CD4-positive, alpha-beta T cell treated with Interferon alpha-2 for 1 hour (primary cell): ENCODE measurements at regions not wholly inside any gene's neighbourhood (a gene's known extent, or its start where the extent isn't known, plus 50 kb on each side); places are given as distances from the start of the nearest gene placed in this dataset.
"Not testable (repeated sequence)": the region's sequence is repeated elsewhere in the genome, so short reads cannot be mapped to it uniquely, and the experiment has no call there.

ENCODE experiments used
- DNase-seq, 2 donors: peaks; one replicate each; pipeline ENCODE4 v3.0.0-alpha.2; 2020 to 2022

DNA sequence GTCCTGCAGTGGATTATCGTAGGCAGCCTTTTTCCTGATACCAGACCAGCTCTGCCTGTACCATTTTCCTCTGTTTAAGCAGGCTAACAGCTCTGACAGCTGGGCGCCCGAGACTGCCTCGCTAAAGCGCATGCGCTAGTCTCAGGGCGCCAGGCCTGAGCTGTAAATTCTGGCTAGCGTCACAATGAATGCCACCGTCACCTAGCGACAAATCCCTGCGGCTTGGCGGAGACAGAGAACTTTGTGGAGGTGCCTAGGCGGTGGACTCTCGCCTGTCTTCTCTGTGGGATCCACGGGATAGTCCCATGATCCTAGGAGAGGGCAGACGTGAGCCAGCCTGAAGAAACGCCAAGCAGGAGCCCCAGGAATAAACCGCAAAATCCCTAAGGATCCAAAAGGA lies 573.9 kb downstream of the KCNJ18 start:
- DNase-seq, result no peak

DNA sequence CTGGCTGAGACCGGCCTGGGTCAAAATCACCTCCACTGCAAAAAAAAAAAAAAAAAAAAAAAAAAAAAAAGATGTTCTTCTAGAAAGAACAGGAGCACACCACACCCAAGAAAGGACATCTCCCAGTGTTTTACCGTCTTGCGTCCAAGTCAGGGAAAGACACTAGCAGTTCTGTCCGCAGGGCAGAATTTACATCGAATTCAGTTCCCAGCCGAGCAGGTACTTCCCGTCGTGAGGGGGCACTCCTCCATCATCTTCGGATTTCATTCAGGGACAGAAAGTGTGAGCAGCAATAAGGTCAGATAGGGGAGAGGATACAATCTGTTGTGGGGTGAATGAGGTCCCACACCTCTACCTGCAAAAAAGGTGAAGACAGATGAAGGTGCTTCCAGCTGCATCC lies 574.7 kb downstream of the KCNJ18 start:
- DNase-seq, result no peak

DNA sequence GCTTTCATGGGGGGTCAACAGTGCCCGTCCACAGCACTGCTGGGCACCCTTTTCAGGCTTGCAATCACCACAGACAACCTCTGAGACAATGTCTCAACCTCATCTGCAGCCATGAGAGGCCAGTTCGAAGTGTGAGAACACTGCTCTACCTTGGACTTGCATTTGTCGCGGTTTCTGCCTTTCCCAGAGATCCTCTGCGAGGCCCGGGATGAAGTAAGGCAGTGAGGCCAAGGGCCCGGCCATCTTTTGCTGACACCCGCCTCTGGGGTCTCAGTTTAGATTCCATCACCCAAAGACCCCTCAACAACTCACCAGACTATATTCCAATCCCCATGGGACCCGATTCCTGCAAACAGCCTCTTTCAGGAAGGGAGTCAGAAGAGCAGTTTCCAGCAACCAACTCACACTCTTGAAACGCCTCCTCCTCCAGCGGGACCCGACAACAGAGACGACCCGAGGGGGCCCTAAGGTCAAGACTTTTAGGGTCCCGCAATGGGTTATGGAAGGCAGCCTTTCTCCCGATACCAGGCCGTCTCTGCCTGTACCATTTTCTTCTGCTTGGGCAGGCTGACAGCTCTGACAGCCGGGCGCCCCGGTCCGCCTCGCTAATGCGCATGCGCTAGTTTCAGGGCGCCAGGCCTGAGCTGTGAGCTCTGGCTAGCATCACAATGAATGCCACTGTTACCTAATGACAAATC lies 576.0 kb downstream of the KCNJ18 start:
- DNase-seq, result no peak

DNA sequence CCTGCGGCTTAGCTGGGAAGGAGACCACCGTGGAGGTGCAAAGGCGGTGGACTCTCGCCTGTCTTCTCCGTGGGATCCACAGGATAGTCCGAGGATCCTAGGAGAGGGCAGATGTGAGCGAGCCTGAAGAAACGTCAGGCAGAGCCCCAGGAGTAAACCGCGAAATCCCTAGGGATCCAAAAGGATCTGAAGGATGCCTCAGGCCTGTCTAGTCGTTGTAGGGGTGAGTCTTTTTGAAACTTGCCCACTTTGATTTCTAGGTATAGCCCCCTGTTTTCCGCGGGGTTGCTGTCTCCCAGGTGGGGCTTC lies 576.5 kb downstream of the KCNJ18 start:
- DNase-seq, result no peak

DNA sequence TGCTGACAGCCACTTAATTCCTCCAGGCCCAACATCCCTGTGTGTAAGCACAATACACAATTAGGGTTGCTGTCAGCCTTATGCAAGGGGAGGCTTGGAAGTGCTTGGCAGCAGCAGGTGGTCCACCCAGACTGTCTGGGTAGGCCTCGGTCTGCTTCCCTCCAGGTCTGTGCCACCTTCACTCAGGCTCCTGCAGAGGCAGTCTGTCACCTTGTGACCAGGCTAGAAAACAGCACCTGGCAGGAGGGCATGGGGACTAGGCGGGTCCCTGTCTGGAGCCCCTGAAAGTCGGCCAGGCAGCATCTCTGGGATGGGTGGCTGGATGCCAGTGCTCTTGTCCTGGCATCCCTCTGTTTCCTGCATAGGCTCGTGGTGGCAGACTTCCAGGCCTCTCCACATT lies 578.1 kb downstream of the KCNJ18 start:
- no peak for DNase-seq

- not testable (repeated sequence) for DNase-seq
These were observed 578.5 kb downstream of the KCNJ18 start for GRCh38 chr17:22270809-22271208.

GRCh38 chr17:22272363-22273146 lies 580.2 kb downstream of the KCNJ18 start:
- DNase-seq, result no peak

DNA sequence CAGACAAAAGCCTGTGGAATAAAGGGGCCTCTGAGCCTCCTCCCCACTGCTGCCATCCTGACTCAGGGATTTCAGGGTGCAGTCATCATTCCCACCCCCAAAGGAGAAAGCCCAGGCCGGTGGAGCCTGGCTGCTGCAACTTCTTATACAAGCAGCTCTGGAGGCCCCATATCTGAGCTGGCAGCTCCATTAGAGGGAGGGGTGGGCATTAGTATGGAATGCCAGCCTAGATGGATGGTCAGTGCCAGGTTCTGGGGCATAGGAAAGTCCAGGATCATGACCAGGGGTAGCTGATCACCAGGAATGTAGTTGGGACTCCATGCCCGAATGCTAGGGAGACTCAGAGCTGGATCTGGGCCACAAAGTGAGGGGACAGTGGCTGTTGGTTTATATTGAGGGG lies 581.0 kb downstream of the KCNJ18 start:
- no peak for DNase-seq

GRCh38 chr17:22277595-22277994 lies 585.3 kb downstream of the KCNJ18 start:
- DNase-seq, result no peak

DNA sequence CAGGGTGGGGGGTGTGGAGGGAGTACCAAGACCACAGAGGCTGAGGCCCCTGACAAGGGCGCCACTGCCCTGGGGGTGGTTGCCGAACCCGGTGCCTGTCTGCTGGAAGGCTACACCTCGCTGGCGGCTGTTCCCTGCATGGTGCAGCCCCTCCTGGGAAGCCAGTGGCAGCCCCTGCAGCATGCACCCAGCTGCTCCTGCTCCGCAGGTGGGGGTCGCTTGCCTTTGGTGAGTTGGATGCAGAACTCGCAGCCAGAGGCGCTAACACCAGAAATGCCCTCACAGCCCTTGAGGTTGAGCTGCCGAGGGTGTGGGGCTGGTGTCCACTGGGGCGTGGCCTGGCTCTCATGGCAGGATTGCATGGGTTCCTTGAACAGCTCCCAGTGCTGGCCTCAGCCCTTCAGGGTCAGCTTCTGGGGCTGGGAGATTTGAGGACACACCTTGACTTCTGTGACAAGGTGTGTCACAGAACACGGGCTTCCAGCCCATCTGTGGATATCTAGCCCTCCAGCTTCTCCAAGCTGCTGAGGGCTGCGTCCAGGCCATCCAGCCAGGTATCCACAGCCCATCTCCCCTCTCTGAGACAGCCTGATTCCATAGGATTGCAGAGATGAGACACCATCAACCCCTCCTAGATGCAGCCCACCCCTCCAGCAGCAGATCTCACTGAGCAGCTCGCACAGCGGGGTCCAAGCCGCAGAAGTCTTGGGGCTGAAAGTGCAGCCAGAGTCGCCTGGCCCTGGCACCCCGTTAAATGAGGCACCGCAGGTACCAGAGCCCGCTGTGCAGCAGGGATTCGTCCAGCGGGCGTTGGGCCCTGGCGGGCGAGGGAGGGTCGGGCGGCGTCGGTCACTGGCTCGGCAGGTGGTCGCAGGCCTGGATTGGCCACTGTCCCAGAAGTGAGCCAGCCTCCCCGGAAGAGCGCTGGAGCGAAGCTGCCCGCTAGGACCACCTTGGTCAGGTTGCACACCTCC lies 586.3 kb downstream of the KCNJ18 start:
- DNase-seq, result no peak

DNA sequence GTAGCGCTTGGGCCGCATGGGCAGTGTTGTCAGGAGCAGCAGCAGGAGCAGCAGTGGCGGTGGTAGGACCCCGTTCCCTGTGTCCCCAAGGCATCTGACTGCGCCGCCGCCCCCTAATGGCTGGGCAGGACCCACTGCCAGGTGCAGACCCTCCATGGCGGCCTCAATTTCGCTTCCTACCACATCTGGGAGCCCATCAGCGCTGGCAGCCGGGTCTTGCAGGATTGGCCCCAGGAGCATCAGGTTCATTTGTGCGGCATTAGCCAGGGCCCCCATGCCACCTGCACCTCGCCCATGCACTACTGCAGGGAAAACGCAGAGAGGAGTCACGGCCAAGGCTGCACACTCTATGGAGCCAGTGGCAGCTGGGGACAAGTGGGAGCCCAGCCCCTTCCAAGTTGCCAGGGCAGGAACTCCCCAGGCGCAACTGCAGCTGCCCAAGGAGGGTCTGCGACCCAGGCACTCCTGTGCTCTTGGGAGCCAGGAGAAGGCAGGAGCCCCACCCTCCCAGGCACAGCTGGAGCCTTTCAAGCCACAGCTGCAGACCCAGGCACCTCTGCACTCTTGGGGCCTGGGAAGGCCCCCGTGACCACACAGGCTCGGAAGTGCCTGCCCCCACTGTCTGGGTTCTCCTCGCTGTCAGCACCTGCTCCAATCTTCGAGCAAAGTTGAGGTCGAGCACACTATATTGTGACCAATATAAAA lies 594.2 kb downstream of the KCNJ18 start:
- DNase-seq, result no peak

DNA sequence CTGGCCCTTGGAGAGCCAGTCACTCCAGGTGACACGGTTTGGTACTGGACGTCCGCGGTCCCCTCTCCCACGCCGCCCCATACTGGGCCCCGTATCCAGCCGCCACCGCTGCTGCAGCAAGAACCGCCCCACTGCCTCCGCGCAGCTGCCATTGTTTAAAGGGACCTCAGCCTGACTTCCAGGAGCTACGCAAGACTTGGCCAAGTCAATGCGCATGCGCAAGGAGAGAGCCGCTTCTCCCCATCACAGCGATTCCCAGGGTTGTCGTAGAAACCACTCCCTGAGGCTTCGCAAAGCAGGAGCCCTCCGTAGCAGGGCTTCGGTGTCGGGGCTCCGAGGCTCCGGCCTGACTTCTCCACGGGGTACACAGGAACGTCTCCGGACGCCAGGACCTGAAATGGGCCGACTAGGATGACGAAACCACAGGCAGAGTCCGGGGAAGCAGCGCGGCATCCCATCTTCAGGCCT lies 606.2 kb downstream of the KCNJ18 start:
- DNase-seq, result not testable (repeated sequence)

DNA sequence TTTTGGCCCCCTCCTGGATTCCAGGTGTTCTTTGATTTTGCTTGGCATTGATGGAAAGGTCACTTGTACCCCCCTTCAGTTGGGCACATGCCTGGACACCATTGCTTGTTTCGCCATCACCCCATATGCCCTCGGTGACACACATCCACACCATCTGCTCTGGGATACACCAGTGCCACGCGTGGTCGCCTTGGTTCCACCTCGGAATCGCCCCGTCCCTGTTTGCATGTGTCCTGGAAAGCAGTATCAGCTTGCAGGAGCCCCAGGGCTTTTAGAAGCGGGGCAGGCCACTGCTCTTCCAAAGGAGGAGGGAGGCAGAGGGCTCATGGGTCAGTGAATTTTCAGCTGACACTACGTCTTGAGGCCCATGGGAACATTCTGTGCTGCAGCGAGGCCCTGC lies 607.9 kb downstream of the KCNJ18 start:
- DNase-seq, result no peak

DNA sequence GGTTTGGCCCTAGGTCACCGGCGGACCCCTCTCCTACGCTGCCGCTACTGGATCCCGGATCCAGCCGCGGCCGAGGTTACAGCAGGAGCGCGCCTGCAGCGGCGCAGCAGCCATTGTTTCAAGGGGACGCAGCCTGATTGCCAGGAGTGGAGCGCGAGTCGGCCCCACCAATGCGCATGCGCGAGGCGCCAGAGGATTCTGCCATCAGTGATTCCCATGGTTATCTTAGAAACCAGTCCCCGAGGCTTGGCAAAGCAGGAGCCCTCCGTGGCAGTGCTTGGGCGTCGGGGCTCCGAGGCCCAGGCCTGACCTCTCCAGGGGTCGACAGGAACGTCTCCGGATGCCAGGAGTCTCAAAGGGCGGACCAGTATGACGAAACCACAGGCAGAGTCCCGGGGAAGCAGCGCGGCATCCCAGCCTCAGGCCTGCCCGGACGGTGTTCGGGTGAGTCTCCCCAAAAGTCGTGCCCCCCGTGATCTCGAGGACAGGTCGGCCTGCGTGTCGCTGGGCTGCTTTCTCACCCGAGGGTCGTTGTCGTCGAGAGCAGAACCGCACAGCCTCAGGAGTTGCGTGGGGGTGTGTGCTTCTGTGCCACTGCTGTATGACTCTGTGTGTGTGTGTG lies 608.5 kb downstream of the KCNJ18 start:
- no peak for DNase-seq

- no peak for DNase-seq
These were observed 609.0 kb downstream of the KCNJ18 start for GRCh38 chr17:22301353-22301745.

DNA sequence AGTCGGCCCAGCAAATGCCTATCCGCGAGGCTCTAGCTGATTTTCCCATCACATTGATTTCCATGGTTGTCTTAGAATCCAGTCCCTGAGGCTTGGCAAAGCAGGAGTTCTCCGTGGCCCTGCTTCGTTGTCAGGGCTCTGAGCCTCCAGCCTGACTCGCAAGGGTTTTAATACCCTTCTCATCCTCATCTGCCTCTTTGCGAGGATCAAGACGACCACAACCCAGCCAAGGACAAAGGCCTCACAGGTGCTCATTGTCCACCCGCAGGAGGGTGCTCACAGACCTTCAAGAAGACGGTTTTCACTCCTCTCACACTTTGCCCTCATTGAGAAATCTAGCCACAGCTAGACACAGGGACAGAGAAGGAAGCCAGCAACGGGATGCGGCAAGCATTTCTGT lies 610.8 kb downstream of the KCNJ18 start:
- DNase-seq, result no peak

GRCh38 chr17:22303865-22304264 lies 611.5 kb downstream of the KCNJ18 start:
- no peak for DNase-seq

- DNase-seq, result no peak
These were observed 612.5 kb downstream of the KCNJ18 start for GRCh38 chr17:22304667-22305303.

DNA sequence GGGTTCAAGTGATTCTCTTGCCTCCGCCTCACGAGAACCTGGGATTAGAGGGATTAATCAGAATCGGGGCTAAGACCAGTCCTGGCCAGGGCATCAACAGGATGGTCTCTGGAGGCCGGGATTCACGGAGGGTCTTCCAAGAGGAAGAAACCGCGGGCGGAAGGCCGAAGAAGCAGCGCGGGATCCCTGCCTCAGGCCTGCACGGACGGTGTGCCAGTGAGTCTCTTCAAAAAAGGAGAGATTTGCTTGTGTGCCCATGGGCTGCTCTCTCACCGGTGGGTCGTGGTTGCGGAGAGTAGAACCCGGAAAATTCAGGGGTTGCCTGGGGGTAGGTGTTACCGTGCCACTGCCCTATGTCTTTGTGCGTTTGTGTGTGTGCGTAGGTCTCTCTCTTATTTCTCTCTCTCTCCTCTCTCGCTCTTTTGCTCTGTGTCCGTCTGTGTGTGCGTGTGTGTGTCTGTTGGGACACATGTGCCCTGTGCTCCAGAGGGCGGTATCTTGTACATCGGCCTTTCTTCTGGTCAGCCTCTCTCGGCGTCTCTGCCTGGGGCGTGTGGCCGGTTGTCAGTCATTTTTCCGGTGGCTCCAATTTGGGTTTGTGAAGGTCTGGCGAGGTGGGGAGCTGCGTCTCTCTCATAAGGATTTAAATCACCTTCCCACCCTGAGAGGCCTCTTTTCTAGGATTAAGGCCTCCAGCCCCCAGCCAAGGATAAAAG lies 613.2 kb downstream of the KCNJ18 start:
- DNase-seq, result no peak

GRCh38 chr17:22310292-22310691 lies 618.0 kb downstream of the KCNJ18 start:
- not testable (repeated sequence) for DNase-seq
